ENCODE measurements at regions not wholly inside any gene's neighbourhood (a gene's known extent, or its start where the extent isn't known, plus 50 kb on each side); places are given as distances from the start of the nearest gene placed in this dataset.
A peak's percentile ranks its signal among the peaks of the same experiment; 100 is the strongest.
"Not testable (repeated sequence)": the region's sequence is repeated elsewhere in the genome, so short reads cannot be mapped to it uniquely, and the experiment has no call there.

- H3K27ac ChIP-seq; ATAC-seq; CTCF ChIA-PET; DNase-seq (ENCODE audit: low read depth in 1 of 2, low spot score in 1 of 2); H3K4me2 ChIP-seq; H3K4me1 ChIP-seq; POLR2A ChIA-PET; H3K4me3 ChIP-seq; H3K9me3 ChIP-seq: not testable (repeated sequence)
- 53% methylated on average over 2 of the region's 2 CpGs for WGBS (ENCODE audit: missing lambda C conversion rate)
- FAIRE-seq: peak; percentile 61
Observed at GRCh38 chr9:97248252-97248651, 59.2 kb upstream of the CCDC180 start.

GRCh38 chr9:97243606-97244005 is 63.9 kb upstream of the CCDC180 start:
- DNase-seq (ENCODE audit: low read depth in 1 of 2, low spot score in 1 of 2) (no peak), FAIRE-seq (no peak), ATAC-seq (no peak)
- 91% methylated on average over 4 of the region's 4 CpGs for WGBS (ENCODE audit: missing lambda C conversion rate)
- Histone ChIP-seq H3K4me2 (no peak overlapping the region), H3K27ac (no peak overlapping the region), H3K4me1 (no peaks in the 10 kb centered on the region), H3K9me3 (no peaks in the 10 kb centered on the region), H3K4me3 (no peak overlapping the region)
- CTCF ChIA-PET: no interaction called here
- POLR2A ChIA-PET: no interaction called here
- TF ChIP-seq HOXB13 (CRISPR knock-in tag; IDR thresholded peaks at IDR 0.05; ENCODE audit: low read depth): no peak
- TF ChIP-seq RNF2 (IDR thresholded peaks at IDR 0.05; ENCODE audit: borderline replicate concordance, low read depth): no peak
- TF ChIP-seq RARB (CRISPR knock-in tag; IDR thresholded peaks at IDR 0.05): no peak
- no peak for TF ChIP-seq SREBF2 (IDR thresholded peaks at IDR 0.05)
- no peak for TF ChIP-seq NPAS2 (CRISPR knock-in tag; IDR thresholded peaks at IDR 0.05; ENCODE audit: borderline replicate concordance)
- TF ChIP-seq ZNF302 (CRISPR knock-in tag; IDR thresholded peaks at IDR 0.05): no peak

- not testable (repeated sequence) for ATAC-seq; DNase-seq (ENCODE audit: low read depth in 1 of 2, low spot score in 1 of 2)
- 66% methylated on average over 5 of the region's 5 CpGs for WGBS (ENCODE audit: missing lambda C conversion rate)
Observed at GRCh38 chr9:97241430-97241829, 66.0 kb upstream of the CCDC180 start.

GRCh38 chr9:97237951-97238889 is 69.2 kb upstream of the CCDC180 start:
- no peak for FAIRE-seq
- peak overlapping the region; percentile 59 for H3K4me3 ChIP-seq
- no peaks in the 10 kb centered on the region for H3K9me3 ChIP-seq
- ChIA-PET CTCF (interaction anchor here (1.0 to 1.1 kb wide), 2 partner anchors 174 to 381 kb away, joined by 3 read pairs; no protein-coding TSS in a partner anchor), POLR2A (interaction anchor here (0.6 to 1.5 kb wide), 7 partner anchors 15 to 395 kb away, joined by 3 to 9 read pairs (median 3); partner anchors contain the start of genes CTSV, NCBP1, TSTD2 and ZNF782)
- ATAC-seq: peak; percentile 96 to 97
- TF ChIP-seq POLR2A (IDR thresholded peaks at IDR 0.05; ENCODE audit: low read length): peak; percentile 42
- TF ChIP-seq PHF8 (IDR thresholded peaks at IDR 0.05; ENCODE audit: borderline replicate concordance, low read depth): no peak
- peak; percentile 96 for TF ChIP-seq E2F6 (IDR thresholded peaks at IDR 0.05; ENCODE audit: borderline replicate concordance, low read depth)
- peak; percentile 96 for TF ChIP-seq MAX (IDR thresholded peaks at IDR 0.05)
- no peak for TF ChIP-seq PBX3 (IDR thresholded peaks at IDR 0.05)
- TF ChIP-seq JUN (IDR thresholded peaks at IDR 0.05): peak; percentile 42 to 76; a peak in 4 of 5 replicates
- peak; percentile 12; the same call in 1 of the 2 replicates for TF ChIP-seq RFX5 (IDR thresholded peaks at IDR 0.05)
- peak; percentile 65 to 88 for DNase-seq (ENCODE audit: low read depth in 1 of 2, low spot score in 1 of 2)
- peak overlapping the region; percentile 67 for H3K4me2 ChIP-seq
- peak overlapping the region; percentile 83 to 90 for H3K27ac ChIP-seq
- 11% methylated on average over 37 of the region's 58 CpGs for WGBS (ENCODE audit: missing lambda C conversion rate)
- peaks cover under 1% of the 10 kb centered on the region; the same call in 1 of the 3 replicates for H3K4me1 ChIP-seq

More at GRCh38 chr9:97241430-97241829, 66.0 kb upstream of the CCDC180 start:
- FAIRE-seq, H3K4me1 ChIP-seq, H3K27ac ChIP-seq, POLR2A ChIA-PET, H3K9me3 ChIP-seq, H3K4me3 ChIP-seq, H3K4me2 ChIP-seq: not testable (repeated sequence)
- CTCF ChIA-PET: interaction anchor here (0.7 kb wide), 1 partner anchor 144 kb away, joined by 3 read pairs; no protein-coding TSS in a partner anchor
